ENCODE measurements at regions not wholly inside any gene's neighbourhood (a gene's known extent, or its start where the extent isn't known, plus 50 kb on each side); places are given as distances from the start of the nearest gene placed in this dataset.

DNA sequence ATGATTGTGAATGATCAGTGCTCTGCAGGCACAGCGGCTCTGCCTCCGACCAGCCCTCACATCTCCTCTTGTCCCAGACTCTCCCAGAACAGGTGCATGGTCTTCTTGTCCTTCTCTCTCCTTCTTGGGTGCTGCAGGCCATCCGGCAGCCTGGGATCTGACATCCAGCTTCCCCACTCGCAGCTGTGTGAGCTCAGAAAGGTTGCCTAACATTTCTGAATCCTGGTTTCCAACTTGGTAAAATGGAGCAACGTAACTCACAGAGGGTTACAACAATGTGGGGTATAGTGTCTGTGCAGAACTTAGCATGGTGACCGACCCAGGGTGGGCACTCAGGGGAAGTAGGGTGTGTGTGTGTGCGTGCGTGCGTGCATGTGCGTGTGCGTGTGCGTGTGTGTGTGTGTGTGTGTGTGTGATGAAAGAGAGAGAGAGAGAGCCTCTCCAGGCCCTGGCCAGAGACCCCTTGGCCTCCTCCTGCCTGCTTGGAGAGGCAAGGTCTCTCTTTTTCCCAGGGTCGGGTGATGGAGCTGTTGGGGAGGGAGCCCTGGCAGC, 110.1 kb downstream of the SNX5 start:
- TF ChIP-seq, protein P1, sequence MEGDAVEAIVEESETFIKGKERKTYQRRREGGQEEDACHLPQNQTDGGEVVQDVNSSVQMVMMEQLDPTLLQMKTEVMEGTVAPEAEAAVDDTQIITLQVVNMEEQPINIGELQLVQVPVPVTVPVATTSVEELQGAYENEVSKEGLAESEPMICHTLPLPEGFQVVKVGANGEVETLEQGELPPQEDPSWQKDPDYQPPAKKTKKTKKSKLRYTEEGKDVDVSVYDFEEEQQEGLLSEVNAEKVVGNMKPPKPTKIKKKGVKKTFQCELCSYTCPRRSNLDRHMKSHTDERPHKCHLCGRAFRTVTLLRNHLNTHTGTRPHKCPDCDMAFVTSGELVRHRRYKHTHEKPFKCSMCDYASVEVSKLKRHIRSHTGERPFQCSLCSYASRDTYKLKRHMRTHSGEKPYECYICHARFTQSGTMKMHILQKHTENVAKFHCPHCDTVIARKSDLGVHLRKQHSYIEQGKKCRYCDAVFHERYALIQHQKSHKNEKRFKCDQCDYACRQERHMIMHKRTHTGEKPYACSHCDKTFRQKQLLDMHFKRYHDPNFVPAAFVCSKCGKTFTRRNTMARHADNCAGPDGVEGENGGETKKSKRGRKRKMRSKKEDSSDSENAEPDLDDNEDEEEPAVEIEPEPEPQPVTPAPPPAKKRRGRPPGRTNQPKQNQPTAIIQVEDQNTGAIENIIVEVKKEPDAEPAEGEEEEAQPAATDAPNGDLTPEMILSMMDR (tag by site-specific recombination; IDR thresholded peaks at IDR 0.05) = no peak
- no peak for TF ChIP-seq ZFP41 (tag by site-specific recombination; IDR thresholded peaks at IDR 0.05; ENCODE audit: borderline replicate concordance)
- TF ChIP-seq, protein P2, sequence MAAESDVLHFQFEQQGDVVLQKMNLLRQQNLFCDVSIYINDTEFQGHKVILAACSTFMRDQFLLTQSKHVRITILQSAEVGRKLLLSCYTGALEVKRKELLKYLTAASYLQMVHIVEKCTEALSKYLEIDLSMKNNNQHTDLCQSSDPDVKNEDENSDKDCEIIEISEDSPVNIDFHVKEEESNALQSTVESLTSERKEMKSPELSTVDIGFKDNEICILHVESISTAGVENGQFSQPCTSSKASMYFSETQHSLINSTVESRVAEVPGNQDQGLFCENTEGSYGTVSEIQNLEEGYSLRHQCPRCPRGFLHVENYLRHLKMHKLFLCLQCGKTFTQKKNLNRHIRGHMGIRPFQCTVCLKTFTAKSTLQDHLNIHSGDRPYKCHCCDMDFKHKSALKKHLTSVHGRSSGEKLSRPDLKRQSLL (tag by site-specific recombination; IDR thresholded peaks at IDR 0.05) = no peak
- TF ChIP-seq, protein P3, sequence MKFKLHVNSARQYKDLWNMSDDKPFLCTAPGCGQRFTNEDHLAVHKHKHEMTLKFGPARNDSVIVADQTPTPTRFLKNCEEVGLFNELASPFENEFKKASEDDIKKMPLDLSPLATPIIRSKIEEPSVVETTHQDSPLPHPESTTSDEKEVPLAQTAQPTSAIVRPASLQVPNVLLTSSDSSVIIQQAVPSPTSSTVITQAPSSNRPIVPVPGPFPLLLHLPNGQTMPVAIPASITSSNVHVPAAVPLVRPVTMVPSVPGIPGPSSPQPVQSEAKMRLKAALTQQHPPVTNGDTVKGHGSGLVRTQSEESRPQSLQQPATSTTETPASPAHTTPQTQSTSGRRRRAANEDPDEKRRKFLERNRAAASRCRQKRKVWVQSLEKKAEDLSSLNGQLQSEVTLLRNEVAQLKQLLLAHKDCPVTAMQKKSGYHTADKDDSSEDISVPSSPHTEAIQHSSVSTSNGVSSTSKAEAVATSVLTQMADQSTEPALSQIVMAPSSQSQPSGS (tag by site-specific recombination; IDR thresholded peaks at IDR 0.05; ENCODE audit: low read depth) = no peak
- TF ChIP-seq EGR2 (tag by site-specific recombination; IDR thresholded peaks at IDR 0.05; ENCODE audit: low read depth) = no peak

Measured in HEK293 (cell line).